CD4-positive, alpha-beta T cell (primary cell): ENCODE measurements at regions not wholly inside any gene's neighbourhood (a gene's known extent, or its start where the extent isn't known, plus 50 kb on each side); places are given as distances from the start of the nearest gene placed in this dataset.

Experiments
- ATAC-seq: fragments of 200-7000 bp; cut with Tn5 transposase; one replicate; pipeline ENCODE4 v1.10.0; 2022; ENCODE audit warnings: mild to moderate bottlenecking; ENCODE audit not compliant: poor library complexity
- CTCF ChIA-PET: fragments of 350-600 bp; sonication (Branson Sonifier 250); formaldehyde crosslinking; loops from one replicate; lab custom pipeline; 2021; ENCODE audit warnings: antibody characterized with exemption, inconsistent platforms; lab: Charles Lee
- POLR2A ChIA-PET: fragments of 350-600 bp; sonication (Branson Sonifier 250); formaldehyde crosslinking; loops from one replicate; lab custom pipeline; 2021; ENCODE audit warnings: antibody characterized with exemption, inconsistent platforms; lab: Charles Lee
- DNase-seq, 14 experiments: peaks; one replicate each; pipeline ENCODE4 v3.0.0-alpha.2; 2013 to 2020; ENCODE audit warnings: mixed read lengths in 2 of 14
- H3K27ac ChIP-seq, 2 donors: one replicate each; pipeline versions ENCODE4 v1.5.1 to v1.7.0; 2013; ENCODE audit warnings: low read length in 2 of 2, low read depth in 1 of 2, mild to moderate bottlenecking in 1 of 2
- H3K27me3 ChIP-seq, 2 experiments: 1 replicate in 1 of 2; 2 replicates in 1 of 2; pipeline versions ENCODE4 v1.6.1 to v1.7.0; 2013; ENCODE audit warnings: low read length in 2 of 2, control low read depth in 1 of 2, mild to moderate bottlenecking in 1 of 2, moderate library complexity in 1 of 2; ENCODE audit not compliant: insufficient read depth in 2 of 2, control insufficient read depth in 1 of 2
- H3K36me3 ChIP-seq: one replicate; pipeline ENCODE4 v1.6.1; 2013; ENCODE audit warnings: low read length, control low read depth; ENCODE audit not compliant: insufficient read depth
- H3K4me1 ChIP-seq: one replicate; pipeline ENCODE4 v1.6.1; 2013; ENCODE audit warnings: low read length, control low read depth; ENCODE audit not compliant: insufficient read depth
- H3K4me3 ChIP-seq: one replicate; pipeline ENCODE4 v1.5.1; 2013; ENCODE audit warnings: mild to moderate bottlenecking, low read length, moderate library complexity
- H3K9me3 ChIP-seq, 2 experiments: 1 replicate in 1 of 2; 2 replicates in 1 of 2; pipeline versions ENCODE4 v1.6.1 to v1.7.0; 2013; ENCODE audit warnings: low read length in 2 of 2, mild to moderate bottlenecking in 2 of 2, control low read depth in 1 of 2, moderate library complexity in 1 of 2; ENCODE audit not compliant: control insufficient read depth in 1 of 2, insufficient read depth in 1 of 2
- H3K27ac Mint-ChIP-seq: one replicate; pipeline ENCODE4 v1.8.0; 2020; ENCODE audit warnings: mixed read lengths
- H3K27me3 Mint-ChIP-seq: one replicate; pipeline ENCODE4 v1.8.0; 2021; ENCODE audit warnings: mixed read lengths
- H3K36me3 Mint-ChIP-seq: one replicate; pipeline ENCODE4 v1.8.0; 2021; ENCODE audit warnings: low read depth, mixed read lengths
- H3K4me1 Mint-ChIP-seq: one replicate; pipeline ENCODE4 v1.8.0; 2021; ENCODE audit warnings: low read depth, mixed read lengths
- H3K4me3 Mint-ChIP-seq: one replicate; pipeline ENCODE4 v1.8.0; 2020; ENCODE audit warnings: mild to moderate bottlenecking, mixed read lengths
- H3K9me3 Mint-ChIP-seq: one replicate; pipeline ENCODE4 v1.8.0; 2020; ENCODE audit warnings: mixed read lengths
- intact Hi-C, 2 experiments: fragments of 100-400 bp; cut with DNase I in 1 of 2; cut with micrococcal nuclease in 1 of 2; formaldehyde crosslinking; loops; one replicate each; pipeline versions ENCODE4 v1.15.1 to v1.9.0; 2023 to 2025; cut with DNase I, micrococcal nuclease
- TF ChIP-seq, protein P1 (sequence below): fragments of 200-600 bp; IDR thresholded peaks from one replicate; pipeline ENCODE4 v1.8.0; 2022; ENCODE audit warnings: antibody characterized with exemption, mild to moderate bottlenecking

DNA sequence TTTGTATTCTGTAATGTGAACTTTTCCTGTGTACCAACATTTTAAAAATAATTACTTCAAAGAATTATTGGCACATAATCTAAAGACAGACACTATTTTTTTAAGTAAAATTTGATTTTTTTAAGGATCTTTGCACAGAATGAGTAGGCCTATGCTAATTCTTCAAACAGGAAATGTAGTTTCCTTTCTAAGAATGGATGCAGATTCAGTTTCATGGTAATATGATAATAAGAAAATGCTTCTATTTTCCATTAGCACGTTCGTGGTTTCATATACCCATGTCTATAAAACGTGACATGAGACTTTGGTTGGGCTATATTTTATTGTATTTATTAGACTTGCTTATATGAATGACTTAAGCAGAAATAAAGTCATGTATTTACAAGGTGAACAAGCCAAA, 191.8 kb upstream of the RBBP8 start:
- no peaks in the 10 kb centered on the region for H3K9me3 ChIP-seq
- no peaks in the 10 kb centered on the region for H3K27me3 ChIP-seq
- H3K9me3 Mint-ChIP-seq = peaks cover 10% of the 10 kb centered on the region
- ChIA-PET CTCF (no interaction called here), POLR2A (no interaction called here)
- H3K27me3 Mint-ChIP-seq = peaks cover 14% of the 10 kb centered on the region
- intact Hi-C loops = no loop called here
- H3K4me1 ChIP-seq = no peaks in the 10 kb centered on the region
- no peak overlapping the region for H3K4me3 Mint-ChIP-seq
- H3K4me3 ChIP-seq = no peak overlapping the region
- no peaks in the 10 kb centered on the region for H3K4me1 Mint-ChIP-seq
- TF ChIP-seq, protein P1, sequence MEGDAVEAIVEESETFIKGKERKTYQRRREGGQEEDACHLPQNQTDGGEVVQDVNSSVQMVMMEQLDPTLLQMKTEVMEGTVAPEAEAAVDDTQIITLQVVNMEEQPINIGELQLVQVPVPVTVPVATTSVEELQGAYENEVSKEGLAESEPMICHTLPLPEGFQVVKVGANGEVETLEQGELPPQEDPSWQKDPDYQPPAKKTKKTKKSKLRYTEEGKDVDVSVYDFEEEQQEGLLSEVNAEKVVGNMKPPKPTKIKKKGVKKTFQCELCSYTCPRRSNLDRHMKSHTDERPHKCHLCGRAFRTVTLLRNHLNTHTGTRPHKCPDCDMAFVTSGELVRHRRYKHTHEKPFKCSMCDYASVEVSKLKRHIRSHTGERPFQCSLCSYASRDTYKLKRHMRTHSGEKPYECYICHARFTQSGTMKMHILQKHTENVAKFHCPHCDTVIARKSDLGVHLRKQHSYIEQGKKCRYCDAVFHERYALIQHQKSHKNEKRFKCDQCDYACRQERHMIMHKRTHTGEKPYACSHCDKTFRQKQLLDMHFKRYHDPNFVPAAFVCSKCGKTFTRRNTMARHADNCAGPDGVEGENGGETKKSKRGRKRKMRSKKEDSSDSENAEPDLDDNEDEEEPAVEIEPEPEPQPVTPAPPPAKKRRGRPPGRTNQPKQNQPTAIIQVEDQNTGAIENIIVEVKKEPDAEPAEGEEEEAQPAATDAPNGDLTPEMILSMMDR = no peak
- H3K27ac ChIP-seq = no peak overlapping the region
- H3K36me3 Mint-ChIP-seq = no peaks in the 10 kb centered on the region
- ATAC-seq (no peak), DNase-seq (no peak)
- H3K36me3 ChIP-seq = no peaks in the 10 kb centered on the region
- H3K27ac Mint-ChIP-seq = no peak overlapping the region

DNA sequence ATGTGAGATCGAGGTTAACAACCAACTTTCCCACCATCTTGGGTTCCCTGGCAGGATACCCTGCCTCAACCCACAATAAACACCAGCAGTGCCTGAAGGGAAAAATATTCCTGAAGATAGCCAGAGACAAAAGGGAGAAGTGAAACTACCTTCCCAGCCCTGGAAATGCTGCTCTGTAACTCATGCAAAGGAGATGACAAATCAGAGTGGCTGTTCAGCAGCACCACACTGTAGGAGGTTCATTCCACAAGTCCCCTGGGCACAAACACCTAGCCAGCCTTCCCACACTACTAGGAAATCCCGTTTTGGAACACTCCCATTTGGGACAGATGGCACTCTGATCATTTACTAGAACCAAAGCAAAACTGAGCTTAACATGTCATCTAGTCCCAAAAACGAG, 190.7 kb upstream of the RBBP8 start:
- Mint-ChIP-seq H3K4me1 (no peaks in the 10 kb centered on the region), H3K4me3 (no peak overlapping the region), H3K36me3 (no peaks in the 10 kb centered on the region), H3K27ac (no peak overlapping the region), H3K27me3 (peaks cover 17% of the 10 kb centered on the region), H3K9me3 (peaks cover 10% of the 10 kb centered on the region)
- no peaks in the 10 kb centered on the region for H3K27me3 ChIP-seq
- no peaks in the 10 kb centered on the region for H3K36me3 ChIP-seq
- intact Hi-C loops = no loop called here
- TF ChIP-seq, protein P1 = no peak
- ChIA-PET CTCF (no interaction called here), POLR2A (no interaction called here)
- no peaks in the 10 kb centered on the region for H3K9me3 ChIP-seq
- no peak overlapping the region for H3K4me3 ChIP-seq
- H3K27ac ChIP-seq = no peak overlapping the region
- no peaks in the 10 kb centered on the region for H3K4me1 ChIP-seq
- ATAC-seq (no peak), DNase-seq (no peak)

DNA sequence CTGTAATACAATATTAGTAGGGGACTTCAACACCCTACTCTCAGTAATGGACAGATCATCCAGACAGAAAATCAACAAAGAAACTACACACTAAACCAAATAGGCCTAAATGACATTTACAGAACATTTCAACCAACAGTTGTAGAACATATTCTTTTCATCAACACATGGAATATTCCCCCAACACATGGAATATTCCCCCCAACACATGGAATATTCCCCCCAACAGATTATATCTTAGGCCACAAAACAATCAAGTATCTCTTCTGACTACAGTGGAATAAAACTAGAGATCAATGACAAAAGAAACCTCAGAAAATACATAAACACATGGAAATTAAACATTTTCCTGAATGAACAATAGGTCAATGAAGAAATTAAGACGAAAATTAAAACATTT, 187.2 kb upstream of the RBBP8 start:
- DNase-seq (no peak), ATAC-seq (no peak)

More for the DNA sequence above, 187.2 kb upstream of the RBBP8 start:
- Mint-ChIP-seq H3K27me3 (peaks cover 19% of the 10 kb centered on the region), H3K27ac (no peak overlapping the region), H3K4me3 (no peak overlapping the region), H3K36me3 (no peaks in the 10 kb centered on the region), H3K9me3 (peaks cover 10% of the 10 kb centered on the region), H3K4me1 (no peaks in the 10 kb centered on the region)
- POLR2A ChIA-PET = no interaction called here
- TF ChIP-seq, protein P1 = no peak
- CTCF ChIA-PET = no interaction called here
- Histone ChIP-seq H3K4me3 (no peak overlapping the region), H3K9me3 (peaks cover 0 to 7% of the 10 kb centered on the region in 2 experiments), H3K27me3 (no peaks in the 10 kb centered on the region), H3K36me3 (no peaks in the 10 kb centered on the region), H3K4me1 (no peaks in the 10 kb centered on the region), H3K27ac (no peak overlapping the region)
- intact Hi-C loops = no loop called here
